Mesothelial cell of epicardium (in vitro differentiated cells): ENCODE measurements at regions not wholly inside any gene's neighbourhood (a gene's known extent, or its start where the extent isn't known, plus 50 kb on each side); places are given as distances from the start of the nearest gene placed in this dataset.

Experiments used
- DNase-seq, 2 experiments: peaks; one replicate each; pipeline ENCODE4 v3.0.0; 2021; ENCODE audit warnings: low spot score in 2 of 2; ENCODE audit not compliant: unreplicated experiment in 2 of 2
- H3K27ac Mint-ChIP-seq: 2 replicates; pipeline ENCODE4 v1.8.0; 2021; ENCODE audit warnings: mixed read lengths
- H3K27me3 Mint-ChIP-seq: 2 replicates; pipeline ENCODE4 v1.8.0; 2021; ENCODE audit warnings: low read depth, mixed read lengths
- H3K36me3 Mint-ChIP-seq: 2 replicates; pipeline ENCODE4 v1.8.0; 2021; ENCODE audit warnings: mixed read lengths
- H3K4me1 Mint-ChIP-seq: 2 replicates; pipeline ENCODE4 v1.8.0; 2021; ENCODE audit warnings: mixed read lengths
- H3K4me3 Mint-ChIP-seq: 2 replicates; pipeline ENCODE4 v1.8.0; 2021; ENCODE audit warnings: mild to moderate bottlenecking, moderate library complexity, mixed read lengths
- H3K9me3 Mint-ChIP-seq: 2 replicates; pipeline ENCODE4 v1.8.0; 2021; ENCODE audit warnings: mixed read lengths
- TF ChIP-seq, protein P1 (sequence below): fragments of 200-600 bp; sonication (generic); IDR thresholded peaks from one replicate; pipeline ENCODE4 v1.5.0; 2021; ENCODE audit warnings: antibody characterized with exemption; ENCODE audit not compliant: unreplicated experiment

DNA sequence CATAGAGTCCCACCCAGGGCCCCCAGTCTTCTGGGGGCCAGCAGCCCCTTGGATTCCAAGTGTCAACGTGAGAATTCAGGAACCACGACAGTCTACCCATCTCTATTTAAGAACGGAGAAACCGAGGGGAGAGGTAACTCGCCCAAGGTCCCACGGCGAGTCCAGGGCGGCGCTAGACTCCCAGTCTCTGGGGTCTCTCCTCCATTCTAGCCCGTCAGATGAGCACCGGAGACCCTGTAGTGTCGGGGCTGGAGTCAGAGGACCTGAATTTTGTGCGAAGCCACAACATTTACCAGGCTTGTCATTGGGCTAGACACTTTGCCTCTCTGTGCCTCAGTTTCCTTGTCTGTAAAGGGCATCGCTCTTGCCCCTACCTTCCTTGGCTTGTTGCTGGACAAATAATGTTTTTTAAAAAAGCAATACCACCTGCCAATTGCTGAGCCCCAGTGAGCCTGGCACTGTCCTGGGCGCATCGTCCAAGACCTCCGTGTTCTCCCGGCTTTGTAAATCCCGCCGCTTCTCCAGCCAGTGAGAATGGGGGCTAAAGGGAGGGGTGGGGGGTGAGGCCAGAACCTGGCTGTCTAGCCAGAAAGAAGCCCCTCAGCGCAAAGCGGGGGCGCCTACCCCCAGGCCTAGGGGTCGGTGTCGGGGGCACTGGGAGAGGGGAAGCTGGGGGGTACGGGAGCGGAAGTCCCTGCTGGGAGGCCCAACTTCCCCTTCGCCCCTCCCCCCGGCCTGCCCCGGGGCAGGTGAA is 91.7 kb downstream of the NCR2 start:
- Mint-ChIP-seq H3K27me3 (peaks cover 11% of the 10 kb centered on the region), H3K27ac (peak overlapping the region; percentile 45), H3K4me1 (peaks cover 35% of the 10 kb centered on the region), H3K4me3 (no peak overlapping the region), H3K36me3 (no peaks in the 10 kb centered on the region), H3K9me3 (no peaks in the 10 kb centered on the region)
- DNase-seq: no peak
- TF ChIP-seq, protein P1, sequence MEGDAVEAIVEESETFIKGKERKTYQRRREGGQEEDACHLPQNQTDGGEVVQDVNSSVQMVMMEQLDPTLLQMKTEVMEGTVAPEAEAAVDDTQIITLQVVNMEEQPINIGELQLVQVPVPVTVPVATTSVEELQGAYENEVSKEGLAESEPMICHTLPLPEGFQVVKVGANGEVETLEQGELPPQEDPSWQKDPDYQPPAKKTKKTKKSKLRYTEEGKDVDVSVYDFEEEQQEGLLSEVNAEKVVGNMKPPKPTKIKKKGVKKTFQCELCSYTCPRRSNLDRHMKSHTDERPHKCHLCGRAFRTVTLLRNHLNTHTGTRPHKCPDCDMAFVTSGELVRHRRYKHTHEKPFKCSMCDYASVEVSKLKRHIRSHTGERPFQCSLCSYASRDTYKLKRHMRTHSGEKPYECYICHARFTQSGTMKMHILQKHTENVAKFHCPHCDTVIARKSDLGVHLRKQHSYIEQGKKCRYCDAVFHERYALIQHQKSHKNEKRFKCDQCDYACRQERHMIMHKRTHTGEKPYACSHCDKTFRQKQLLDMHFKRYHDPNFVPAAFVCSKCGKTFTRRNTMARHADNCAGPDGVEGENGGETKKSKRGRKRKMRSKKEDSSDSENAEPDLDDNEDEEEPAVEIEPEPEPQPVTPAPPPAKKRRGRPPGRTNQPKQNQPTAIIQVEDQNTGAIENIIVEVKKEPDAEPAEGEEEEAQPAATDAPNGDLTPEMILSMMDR: no peak

DNA sequence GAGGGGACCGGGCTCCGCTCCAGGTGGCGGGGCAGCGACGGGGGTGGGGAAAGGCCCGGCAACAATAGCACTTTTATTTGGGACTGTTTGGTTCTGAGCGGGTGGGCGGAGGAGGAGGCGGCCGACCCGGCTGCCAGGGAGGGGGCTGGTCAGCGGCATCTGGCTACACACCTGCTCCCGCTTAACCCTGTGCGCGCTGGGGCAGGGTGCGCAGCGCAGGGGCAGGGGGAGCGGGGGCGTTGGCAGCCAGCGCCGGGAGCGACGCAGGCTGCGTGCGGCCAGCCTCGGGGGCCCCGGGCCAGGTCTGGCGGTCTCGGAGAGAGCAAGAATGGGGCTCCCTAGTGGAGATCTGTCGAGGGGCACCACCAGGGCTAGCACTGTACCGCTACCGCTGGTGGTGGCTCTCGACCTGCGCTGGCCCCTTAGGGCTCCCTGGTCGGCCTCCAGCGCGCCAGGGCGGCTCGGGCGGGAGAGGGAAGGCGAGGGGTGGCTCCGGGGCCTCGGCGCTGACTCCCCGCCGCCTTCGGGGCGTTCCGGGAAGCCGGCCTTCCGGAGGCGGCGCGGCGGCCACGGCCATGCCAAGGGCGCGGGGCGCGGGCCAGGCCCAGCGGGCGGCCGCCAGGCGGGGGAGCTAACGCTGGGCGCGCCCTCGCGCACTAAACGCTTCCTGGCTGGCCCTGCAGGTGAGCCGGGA is 92.4 kb downstream of the NCR2 start:
- Mint-ChIP-seq H3K4me3 (peak overlapping the region; percentile 50), H3K27ac (no peak overlapping the region), H3K9me3 (no peaks in the 10 kb centered on the region), H3K27me3 (peaks cover 11% of the 10 kb centered on the region), H3K4me1 (peaks cover 29% of the 10 kb centered on the region), H3K36me3 (no peaks in the 10 kb centered on the region)
- TF ChIP-seq, protein P1: no peak
- no peak for DNase-seq

DNA sequence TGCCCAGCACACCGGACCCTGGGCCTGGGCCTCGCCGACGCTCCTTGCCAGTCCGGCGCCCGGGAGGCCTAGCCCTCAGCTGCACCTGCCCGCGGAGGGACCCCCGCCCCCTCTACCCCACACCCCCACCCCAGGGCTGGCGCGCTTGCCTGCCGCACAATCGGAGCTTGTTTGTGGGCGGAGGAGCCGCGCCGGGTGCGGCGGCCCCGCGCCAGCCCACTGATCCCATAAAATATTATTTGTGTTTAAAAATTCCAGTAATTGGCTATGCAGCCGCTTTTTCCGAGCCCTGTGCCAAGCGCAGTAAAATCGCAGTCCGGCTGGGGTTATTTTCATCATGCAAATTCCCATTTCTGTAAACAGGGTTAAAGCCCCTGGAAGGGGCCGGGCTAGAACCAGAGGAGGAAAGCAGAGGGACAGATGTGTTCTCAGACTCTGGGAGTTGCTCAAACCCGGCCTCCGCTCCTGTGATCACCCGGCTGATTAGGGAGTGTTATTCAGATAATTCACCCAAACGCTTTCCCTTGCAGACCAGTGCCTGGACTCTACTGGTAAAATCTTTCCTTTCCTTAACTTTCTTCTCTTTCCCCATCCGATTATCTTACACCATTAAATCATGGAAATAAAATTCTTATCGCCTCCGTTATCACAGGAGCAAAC is 93.1 kb downstream of the NCR2 start:
- Mint-ChIP-seq H3K27me3 (peaks cover 11% of the 10 kb centered on the region), H3K4me3 (peak overlapping the region; percentile 62), H3K4me1 (peaks cover 25% of the 10 kb centered on the region), H3K9me3 (no peaks in the 10 kb centered on the region), H3K27ac (peak overlapping the region; percentile 36), H3K36me3 (no peaks in the 10 kb centered on the region)
- no peak for DNase-seq
- TF ChIP-seq, protein P1: peak; percentile 12

DNA sequence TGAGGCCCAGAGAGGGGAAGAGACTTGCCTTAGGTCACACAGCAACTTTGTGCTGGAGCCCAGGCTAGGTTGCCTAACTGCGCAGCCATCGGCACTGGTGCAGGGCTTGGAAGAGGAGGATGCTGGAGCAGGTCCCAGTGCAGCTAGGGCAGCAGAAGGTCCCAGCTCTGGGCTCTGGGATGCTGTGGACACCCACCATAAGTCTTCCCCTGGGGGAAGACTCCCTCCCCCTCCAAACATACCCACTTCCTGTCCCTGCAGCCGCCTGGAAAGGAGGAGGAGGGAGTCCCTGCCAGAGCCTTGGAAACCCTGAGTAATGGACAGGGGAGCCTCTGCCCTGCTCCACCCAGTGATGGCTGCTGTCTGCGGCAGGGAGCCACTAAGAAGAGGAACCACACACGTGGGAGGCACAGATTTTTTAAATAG is 93.6 kb downstream of the NCR2 start:
- peaks cover 22% of the 10 kb centered on the region for H3K4me1 Mint-ChIP-seq
- H3K27ac Mint-ChIP-seq: peak overlapping the region; percentile 36
- peaks cover 11% of the 10 kb centered on the region for H3K27me3 Mint-ChIP-seq
- H3K4me3 Mint-ChIP-seq: peak overlapping the region; percentile 62
- DNase-seq: no peak
- H3K36me3 Mint-ChIP-seq: no peaks in the 10 kb centered on the region
- TF ChIP-seq, protein P1: no peak
- H3K9me3 Mint-ChIP-seq: no peaks in the 10 kb centered on the region

DNA sequence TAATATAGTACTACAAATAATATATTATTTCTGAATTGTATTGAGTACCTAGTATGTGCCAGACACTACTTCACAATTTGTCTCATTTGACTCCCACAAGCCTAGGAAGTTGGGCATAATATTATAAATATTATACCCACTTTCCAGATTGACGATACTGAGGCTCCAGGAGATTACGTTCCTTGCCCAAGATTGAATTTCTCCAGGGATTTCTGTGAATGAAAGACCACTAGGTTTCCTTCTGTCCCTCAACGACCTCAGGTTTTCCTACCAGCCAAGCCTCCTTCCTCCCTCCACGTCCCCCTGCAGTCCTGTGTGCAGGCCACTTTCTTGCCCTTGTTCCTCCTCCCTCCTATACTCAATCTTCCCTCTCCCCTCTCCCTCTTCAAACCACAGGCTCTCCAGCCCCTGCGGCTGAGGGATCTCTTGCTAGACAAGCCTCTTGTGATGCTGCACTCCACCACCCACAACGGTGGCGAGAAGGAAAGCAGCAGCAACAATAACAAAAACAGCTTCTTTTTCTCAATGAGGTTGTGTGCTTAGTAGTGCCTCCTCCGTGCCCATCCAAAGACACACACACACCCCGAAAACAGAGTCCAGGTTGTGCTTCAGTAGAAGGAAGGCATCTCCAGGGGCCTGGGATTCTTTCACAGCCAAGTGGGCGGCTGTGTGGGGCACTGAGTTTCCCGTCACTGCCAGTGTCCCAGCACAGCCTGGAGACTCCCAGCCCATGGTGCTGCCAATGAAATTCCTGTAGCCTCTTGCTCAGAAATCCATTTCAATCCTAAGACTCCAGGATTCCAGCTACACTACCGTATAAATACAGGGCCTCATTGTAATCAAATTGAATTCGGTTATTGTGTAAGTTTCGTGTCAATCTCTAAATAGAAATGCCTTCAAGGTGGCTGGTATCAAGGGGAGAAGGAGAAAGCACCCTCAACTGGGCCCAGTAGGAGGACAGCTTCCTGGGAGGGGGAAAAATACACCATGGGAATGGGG is 94.4 kb downstream of the NCR2 start:
- no peaks in the 10 kb centered on the region for H3K36me3 Mint-ChIP-seq
- H3K27me3 Mint-ChIP-seq: peaks cover 11% of the 10 kb centered on the region
- H3K9me3 Mint-ChIP-seq: no peaks in the 10 kb centered on the region
- H3K4me3 Mint-ChIP-seq: no peak overlapping the region
- no peak for DNase-seq
- H3K27ac Mint-ChIP-seq: peak overlapping the region; percentile 50
- TF ChIP-seq, protein P1: no peak
- H3K4me1 Mint-ChIP-seq: peaks cover 23% of the 10 kb centered on the region
